GM18867 (cell line): ENCODE measurements at regions not wholly inside any gene's neighbourhood (a gene's known extent, or its start where the extent isn't known, plus 50 kb on each side); places are given as distances from the start of the nearest gene placed in this dataset.

Source experiments
- ATAC-seq: cut with Tn5 transposase; IDR thresholded peaks from one replicate; pipeline ENCODE4 v1.9.1; 2021; ENCODE audit warnings: mild to moderate bottlenecking, moderate library complexity; ENCODE audit not compliant: unreplicated experiment

DNA sequence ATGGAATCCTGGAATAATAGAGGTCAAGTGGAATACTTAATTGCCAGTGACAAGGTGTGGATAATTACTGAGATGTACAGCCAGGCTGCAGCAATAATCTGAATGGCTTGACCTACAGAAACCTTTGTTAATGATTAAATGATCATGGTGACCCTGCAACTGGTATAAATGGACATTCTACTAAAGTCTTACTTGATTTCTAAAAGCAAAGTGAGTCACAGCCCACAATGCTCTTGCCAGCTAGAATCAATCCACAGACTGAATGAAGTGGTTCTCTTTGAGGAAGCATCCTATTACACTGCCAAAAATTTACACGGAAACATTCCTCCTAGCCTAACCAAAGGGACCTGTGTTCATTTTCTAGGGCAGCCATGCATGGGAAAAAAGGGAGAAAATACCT is 518.5 kb downstream of the SOX5 start:
- ATAC-seq: no peak

DNA sequence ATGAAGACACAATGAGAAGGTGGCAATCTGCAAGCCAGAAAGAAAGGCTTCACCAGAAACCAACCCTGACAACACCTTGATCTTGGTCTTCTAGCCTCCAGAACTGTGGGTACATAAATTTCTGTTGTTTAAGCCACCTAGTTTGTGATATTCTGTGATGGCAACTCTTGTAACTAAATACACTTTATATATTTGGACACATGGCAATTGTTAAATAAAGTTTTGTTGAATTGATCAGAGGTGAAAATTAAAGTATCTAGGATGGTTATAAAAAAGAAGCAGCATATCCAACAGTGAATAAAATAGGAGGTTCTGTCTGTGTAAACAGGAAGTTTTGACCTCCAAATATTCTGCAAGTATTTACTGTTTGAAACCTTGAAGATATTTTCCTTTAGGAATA is 516.3 kb downstream of the SOX5 start:
- no peak for ATAC-seq

DNA sequence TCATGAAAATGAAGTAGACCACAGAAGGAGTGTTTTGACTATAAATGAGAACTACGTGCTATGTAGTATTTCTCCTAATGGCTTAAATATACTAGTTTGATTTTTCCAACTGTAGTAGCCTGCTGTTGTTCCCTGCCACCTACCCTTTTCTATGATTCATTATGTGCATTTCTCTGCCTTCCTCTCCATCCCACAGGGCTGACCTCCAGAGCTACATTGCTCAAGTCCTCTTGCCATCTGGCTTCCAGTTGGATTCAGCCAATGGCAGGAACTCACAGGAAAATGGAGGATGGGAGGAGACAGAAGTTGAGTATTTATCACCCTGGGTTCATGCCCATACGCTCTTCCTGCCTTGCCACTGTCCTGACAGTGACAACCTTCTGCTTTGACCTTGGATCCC is 515.3 kb downstream of the SOX5 start:
- ATAC-seq: no peak

GRCh38 chr12:23446746-23447145 is 502.7 kb downstream of the SOX5 start:
- no peak for ATAC-seq

GRCh38 chr12:23450810-23451209 is 498.7 kb downstream of the SOX5 start:
- no peak for ATAC-seq

GRCh38 chr12:23455283-23455682 is 494.2 kb downstream of the SOX5 start:
- ATAC-seq: no peak

- no peak for ATAC-seq
These were observed 490.8 kb downstream of the SOX5 start for GRCh38 chr12:23458640-23459039.

- ATAC-seq: no peak
These were observed 486.9 kb downstream of the SOX5 start for GRCh38 chr12:23462546-23462945.

GRCh38 chr12:23463172-23463571 is 486.3 kb downstream of the SOX5 start:
- no peak for ATAC-seq

GRCh38 chr12:23464241-23464812 is 485.1 kb downstream of the SOX5 start:
- no peak for ATAC-seq

- no peak for ATAC-seq
These were observed 477.0 kb downstream of the SOX5 start for GRCh38 chr12:23472329-23472971.

- no peak for ATAC-seq
These were observed 476.4 kb downstream of the SOX5 start for GRCh38 chr12:23473071-23473470.

- ATAC-seq: no peak
These were observed 475.0 kb downstream of the SOX5 start for GRCh38 chr12:23474438-23474976.
